ENCODE measurements at regions not wholly inside any gene's neighbourhood (a gene's known extent, or its start where the extent isn't known, plus 50 kb on each side); places are given as distances from the start of the nearest gene placed in this dataset.

GRCh38 chr1:104868794-104869193 is 1119.1 kb downstream of the AMY1C start:
- TF ChIP-seq, protein P1, sequence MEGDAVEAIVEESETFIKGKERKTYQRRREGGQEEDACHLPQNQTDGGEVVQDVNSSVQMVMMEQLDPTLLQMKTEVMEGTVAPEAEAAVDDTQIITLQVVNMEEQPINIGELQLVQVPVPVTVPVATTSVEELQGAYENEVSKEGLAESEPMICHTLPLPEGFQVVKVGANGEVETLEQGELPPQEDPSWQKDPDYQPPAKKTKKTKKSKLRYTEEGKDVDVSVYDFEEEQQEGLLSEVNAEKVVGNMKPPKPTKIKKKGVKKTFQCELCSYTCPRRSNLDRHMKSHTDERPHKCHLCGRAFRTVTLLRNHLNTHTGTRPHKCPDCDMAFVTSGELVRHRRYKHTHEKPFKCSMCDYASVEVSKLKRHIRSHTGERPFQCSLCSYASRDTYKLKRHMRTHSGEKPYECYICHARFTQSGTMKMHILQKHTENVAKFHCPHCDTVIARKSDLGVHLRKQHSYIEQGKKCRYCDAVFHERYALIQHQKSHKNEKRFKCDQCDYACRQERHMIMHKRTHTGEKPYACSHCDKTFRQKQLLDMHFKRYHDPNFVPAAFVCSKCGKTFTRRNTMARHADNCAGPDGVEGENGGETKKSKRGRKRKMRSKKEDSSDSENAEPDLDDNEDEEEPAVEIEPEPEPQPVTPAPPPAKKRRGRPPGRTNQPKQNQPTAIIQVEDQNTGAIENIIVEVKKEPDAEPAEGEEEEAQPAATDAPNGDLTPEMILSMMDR (IDR thresholded peaks at IDR 0.05; ENCODE audit: low read depth, low read length): no peak

GRCh38 chr1:104874044-104874443 is 1124.3 kb downstream of the AMY1C start:
- H3K4me3 ChIP-seq (ENCODE audit: low read depth, low read length): no peak overlapping the region
- TF ChIP-seq, protein P1 (IDR thresholded peaks at IDR 0.05; ENCODE audit: low read depth, low read length): no peak

More at GRCh38 chr1:104868794-104869193, 1119.1 kb downstream of the AMY1C start:
- no peak overlapping the region for H3K4me3 ChIP-seq (ENCODE audit: low read depth, low read length)

- TF ChIP-seq, protein P1 (IDR thresholded peaks at IDR 0.05; ENCODE audit: low read depth, low read length): no peak
- no peak overlapping the region for H3K4me3 ChIP-seq (ENCODE audit: low read depth, low read length)
Measured at GRCh38 chr1:104878203-104878909, 1128.7 kb downstream of the AMY1C start.

DNA sequence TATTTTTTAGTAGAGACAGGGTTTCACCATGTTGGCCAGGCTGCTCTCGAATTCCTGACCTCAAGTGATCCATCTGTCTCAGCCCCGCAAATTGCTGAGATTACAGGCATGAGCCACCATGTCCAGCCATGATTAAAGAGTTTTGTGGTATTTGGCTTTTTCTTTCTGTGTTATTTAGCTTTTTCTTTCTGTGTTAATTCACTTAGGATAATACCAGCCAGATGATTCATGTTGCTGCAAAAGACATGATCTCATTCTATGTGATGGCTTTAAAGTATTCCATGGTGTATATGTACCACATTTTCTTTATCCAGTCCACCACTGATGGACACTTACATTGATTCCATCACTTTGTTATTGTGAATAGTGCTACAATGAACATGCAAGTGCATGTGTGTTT is 1135.2 kb downstream of the AMY1C start:
- TF ChIP-seq, protein P1 (IDR thresholded peaks at IDR 0.05; ENCODE audit: low read depth, low read length): no peak
- H3K4me3 ChIP-seq (ENCODE audit: low read depth, low read length): no peak overlapping the region

- TF ChIP-seq, protein P1 (IDR thresholded peaks at IDR 0.05; ENCODE audit: low read depth, low read length): no peak
- no peak overlapping the region for H3K4me3 ChIP-seq (ENCODE audit: low read depth, low read length)
Measured at GRCh38 chr1:104905322-104905721, 1155.6 kb downstream of the AMY1C start.

DNA sequence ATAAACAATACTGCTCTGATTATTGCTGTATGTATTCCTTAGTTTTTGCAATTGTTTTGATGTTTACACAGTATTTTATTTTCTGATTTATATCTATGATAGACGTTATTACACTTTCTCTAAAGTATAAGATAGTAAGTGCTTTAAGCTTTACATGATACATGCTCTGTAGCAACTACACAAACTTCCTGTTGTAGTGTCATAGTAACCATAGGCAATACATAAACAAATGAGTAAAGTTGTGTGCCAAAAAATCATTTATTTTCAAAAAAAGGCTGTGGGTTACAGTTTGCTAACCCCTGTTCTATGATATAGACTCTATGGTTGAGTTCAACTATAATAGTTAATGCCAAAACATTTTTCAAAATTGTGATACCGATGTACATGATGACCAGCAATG is 1156.4 kb downstream of the AMY1C start:
- no peak overlapping the region for H3K4me3 ChIP-seq (ENCODE audit: low read depth, low read length)
- TF ChIP-seq, protein P1 (IDR thresholded peaks at IDR 0.05; ENCODE audit: low read depth, low read length): no peak

DNA sequence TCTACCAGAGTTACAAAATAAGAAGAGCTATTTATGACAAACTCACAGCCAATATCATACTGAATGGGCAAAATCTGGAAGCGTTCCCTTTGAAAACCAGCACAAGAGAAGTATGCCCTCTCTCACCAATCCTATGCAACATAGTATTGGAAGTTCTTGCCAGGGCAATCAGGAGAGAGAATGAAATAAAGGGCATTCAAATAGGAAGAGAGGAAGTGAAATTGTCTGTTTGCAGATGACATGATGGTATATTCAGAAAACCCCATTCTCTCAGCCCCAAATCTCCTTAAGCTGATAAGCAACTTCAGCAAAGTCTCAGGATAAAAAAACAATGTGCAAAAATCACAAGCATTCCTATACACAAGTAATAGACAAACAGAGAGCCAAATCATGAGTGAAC is 1169.5 kb downstream of the AMY1C start:
- TF ChIP-seq, protein P1 (IDR thresholded peaks at IDR 0.05; ENCODE audit: low read depth, low read length): no peak
- no peak overlapping the region for H3K4me3 ChIP-seq (ENCODE audit: low read depth, low read length)
